PC-9 (cell line): ENCODE measurements at regions not wholly inside any gene's neighbourhood (a gene's known extent, or its start where the extent isn't known, plus 50 kb on each side); places are given as distances from the start of the nearest gene placed in this dataset.

Experiments
- BruUV-seq: library from RNA; stranded (reverse); fragments of 400-500 nt; replicated peaks from 2 replicates; lab custom pipeline; 2021; lab: Mats Ljungman, UMichigan
- CTCF ChIA-PET: fragments of 300-600 bp; sonication (Branson Sonifier 250); formaldehyde crosslinking; loops from one replicate; lab custom pipeline; 2022; ENCODE audit warnings: antibody characterized with exemption; lab: Charles Lee
- POLR2A ChIA-PET: fragments of 300-600 bp; sonication (Branson Sonifier 250); formaldehyde crosslinking; loops from one replicate; lab custom pipeline; 2022; ENCODE audit warnings: antibody characterized with exemption; ENCODE audit not compliant: unreplicated experiment; lab: Charles Lee
- DNase-seq, 2 experiments: peaks; one replicate each; pipeline versions ENCODE4 v3.0.0 to v3.0.0-alpha.2; 2015 to 2022; ENCODE audit warnings: mixed read lengths in 1 of 2
- H2AFZ ChIP-seq: fragments of 200-600 bp; sonication (generic); 2 replicates; pipeline ENCODE4 v1.8.1; 2017; ENCODE audit warnings: antibody characterized with exemption
- H3F3A ChIP-seq: fragments of 200-600 bp; sonication (generic); 2 replicates; pipeline ENCODE4 v1.8.1; 2017; ENCODE audit warnings: antibody characterized with exemption, mild to moderate bottlenecking, low read depth; ENCODE audit not compliant: insufficient read depth
- H3K27ac ChIP-seq: fragments of 200-600 bp; sonication (generic); 2 replicates; pipeline ENCODE4 v1.6.1; 2016; ENCODE audit warnings: mixed run types
- H3K27me3 ChIP-seq: fragments of 200-600 bp; sonication (generic); 2 replicates; pipeline ENCODE4 v1.6.1; 2016; ENCODE audit warnings: low read depth, mixed run types; ENCODE audit not compliant: insufficient read depth
- H3K36me3 ChIP-seq: fragments of 200-600 bp; sonication (generic); 2 replicates; pipeline ENCODE4 v1.6.1; 2016; ENCODE audit warnings: low read depth, mixed run types
- H3K4me1 ChIP-seq: fragments of 200-600 bp; sonication (generic); replicated peaks from 2 replicates; pipeline ENCODE4 v1.6.1; 2016; ENCODE audit warnings: mixed run types; ENCODE audit not compliant: insufficient read depth
- H3K4me2 ChIP-seq: fragments of 200-600 bp; sonication (generic); 2 replicates; pipeline ENCODE4 v1.6.1; 2017; ENCODE audit warnings: mixed run types
- H3K4me3 ChIP-seq: fragments of 200-600 bp; sonication (generic); 2 replicates; pipeline ENCODE4 v1.6.1; 2016; ENCODE audit warnings: mixed run types
- H3K79me2 ChIP-seq: fragments of 200-600 bp; sonication (generic); 2 replicates; pipeline ENCODE4 v1.6.1; 2017; ENCODE audit warnings: low read depth, mixed run types
- H3K9me2 ChIP-seq: fragments of 200-600 bp; sonication (generic); 2 replicates; pipeline ENCODE4 v1.8.1; 2017; ENCODE audit warnings: mild to moderate bottlenecking; ENCODE audit not compliant: insufficient read depth
- H3K9me3 ChIP-seq: fragments of 200-600 bp; sonication (generic); 2 replicates; pipeline ENCODE4 v1.8.1; 2016; ENCODE audit warnings: low read depth; ENCODE audit not compliant: insufficient read depth
- H4K20me1 ChIP-seq: fragments of 200-600 bp; sonication (generic); 2 replicates; pipeline ENCODE4 v1.8.1; 2017; ENCODE audit not compliant: insufficient read depth
- CTCF ChIP-seq: fragments of 200-600 bp; sonication (generic); conservative IDR thresholded peaks from 2 replicates; pipeline ENCODE4 v1.6.1; 2017; ENCODE audit warnings: mixed run types, antibody characterized with exemption, mild to moderate bottlenecking, moderate library complexity
- EZH2 ChIP-seq: fragments of 200-600 bp; sonication (generic); IDR thresholded peaks from 2 replicates; pipeline ENCODE4 v1.8.0; 2017; ENCODE audit warnings: antibody characterized with exemption, low read depth
- intact Hi-C: fragments of 100-400 bp; cut with micrococcal nuclease; formaldehyde crosslinking; loops from one replicate; pipeline ENCODE4 v1.10.0; 2022; ENCODE audit not compliant: unreplicated experiment

GRCh38 chr5:41574391-41574790, 64.0 kb upstream of the PLCXD3 start:
- Histone ChIP-seq H3K27me3 (no peaks in the 10 kb centered on the region), H3K36me3 (no peaks in the 10 kb centered on the region), H3K27ac (no peak overlapping the region), H3K4me3 (no peak overlapping the region), H3K9me3 (no peaks in the 10 kb centered on the region), H4K20me1 (no peaks in the 10 kb centered on the region), H3K4me2 (no peak overlapping the region), H3F3A (no peaks in the 10 kb centered on the region), H2AFZ (no peak overlapping the region), H3K79me2 (no peaks in the 10 kb centered on the region), H3K4me1 (no peaks in the 10 kb centered on the region), H3K9me2 (no peaks in the 10 kb centered on the region)
- POLR2A ChIA-PET: no interaction called here
- DNase-seq: no peak
- CTCF ChIA-PET: no interaction called here
- no peak for TF ChIP-seq CTCF
- TF ChIP-seq EZH2: no peak
- BruUV-seq: no TSS peak
- intact Hi-C loops: no loop called here
